Left renal cortex interstitium (tissue), 4 donors: ENCODE measurements at regions not wholly inside any gene's neighbourhood (a gene's known extent, or its start where the extent isn't known, plus 50 kb on each side); places are given as distances from the start of the nearest gene placed in this dataset.

ENCODE experiments used
- DNase-seq, 4 donors: peaks; one replicate each; pipeline ENCODE4 v3.0.0-alpha.2; 2013; ENCODE audit warnings: low read depth in 4 of 4, low spot score in 2 of 4, missing footprints in 1 of 4

GRCh38 chr20:17840423-17840822 lies 128.2 kb downstream of the SNX5 start:
- DNase-seq, result no peak

- no peak for DNase-seq
Measured at GRCh38 chr20:17838921-17839320, 129.7 kb downstream of the SNX5 start.

- DNase-seq, result no peak
Measured at GRCh38 chr20:17837179-17837578, 131.4 kb downstream of the SNX5 start.

- DNase-seq, result peak in 1 of 4 donors; percentile 66
Measured at GRCh38 chr20:17836303-17836861, 132.2 kb downstream of the SNX5 start.

- DNase-seq, result no peak
Measured at GRCh38 chr20:17835934-17836300, 132.7 kb downstream of the SNX5 start.

- DNase-seq, result no peak
Measured at GRCh38 chr20:17835240-17835933, 133.2 kb downstream of the SNX5 start.

- DNase-seq, result no peak
Measured at GRCh38 chr20:17834804-17835203, 133.8 kb downstream of the SNX5 start.

- no peak for DNase-seq
Measured at GRCh38 chr20:17833036-17833674, 133.4 kb downstream of the BANF2 start.

- no peak for DNase-seq
Measured at GRCh38 chr20:17832236-17832915, 132.6 kb downstream of the BANF2 start.

GRCh38 chr20:17828598-17829144 lies 128.9 kb downstream of the BANF2 start:
- no peak for DNase-seq

GRCh38 chr20:17827759-17828559 lies 128.2 kb downstream of the BANF2 start:
- DNase-seq, result no peak

- DNase-seq, result no peak
Measured at GRCh38 chr20:17827079-17827478, 127.3 kb downstream of the BANF2 start.

GRCh38 chr20:17825960-17826843 lies 126.4 kb downstream of the BANF2 start:
- DNase-seq, result no peak

GRCh38 chr20:17825252-17825959 lies 125.6 kb downstream of the BANF2 start:
- DNase-seq, result no peak

GRCh38 chr20:17824676-17825251 lies 125.0 kb downstream of the BANF2 start:
- DNase-seq, result no peak

GRCh38 chr20:17823409-17824144 lies 123.8 kb downstream of the BANF2 start:
- no peak for DNase-seq

- DNase-seq, result no peak
Measured at GRCh38 chr20:17822540-17823408, 123.0 kb downstream of the BANF2 start.
